GM19351 (cell line): ENCODE measurements at regions not wholly inside any gene's neighbourhood (a gene's known extent, or its start where the extent isn't known, plus 50 kb on each side); places are given as distances from the start of the nearest gene placed in this dataset.

Experiments used
- ATAC-seq: cut with Tn5 transposase; IDR thresholded peaks from one replicate; pipeline ENCODE4 v1.9.1; 2021; ENCODE audit warnings: mild to moderate bottlenecking, moderate library complexity; ENCODE audit not compliant: unreplicated experiment

DNA sequence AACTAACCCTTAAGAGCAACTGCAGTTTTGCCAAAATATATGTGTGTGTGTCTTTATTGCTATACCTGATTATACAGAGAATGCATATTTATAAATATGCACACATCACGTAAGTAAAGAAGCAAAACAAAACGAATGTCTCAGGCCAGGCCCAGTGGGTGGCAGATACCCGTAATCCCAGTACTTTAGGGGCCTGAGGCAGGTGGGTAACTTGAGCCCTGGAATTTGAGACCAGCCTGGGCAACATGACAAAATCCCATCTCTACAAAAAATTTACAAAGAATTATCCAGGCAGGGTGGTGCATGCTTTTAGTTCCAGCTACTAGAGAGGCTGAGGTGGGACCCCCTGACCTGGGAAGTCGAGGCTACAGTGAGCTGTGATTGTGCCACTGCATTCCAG is 745.3 kb downstream of the SATB2 start:
- ATAC-seq = no peak

DNA sequence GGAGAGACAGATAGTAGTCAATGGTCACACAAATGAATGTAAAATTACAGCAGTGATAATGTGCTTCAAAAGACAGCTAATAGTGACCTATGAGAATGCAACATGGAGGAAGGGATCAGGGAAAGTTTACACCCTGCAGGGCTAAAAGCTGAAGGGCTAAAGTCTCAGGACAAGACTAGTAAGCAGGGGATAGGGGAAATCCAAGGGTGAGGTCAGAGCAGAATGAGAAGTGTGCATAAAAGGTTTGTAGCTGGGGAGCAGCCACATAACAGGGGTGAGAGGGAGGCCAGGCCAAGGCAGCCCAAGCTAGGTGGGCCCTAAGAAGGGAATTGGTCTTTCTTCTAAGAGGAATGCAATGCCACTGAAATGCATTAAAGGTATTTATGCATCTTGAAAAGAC is 746.3 kb downstream of the SATB2 start:
- ATAC-seq = no peak

DNA sequence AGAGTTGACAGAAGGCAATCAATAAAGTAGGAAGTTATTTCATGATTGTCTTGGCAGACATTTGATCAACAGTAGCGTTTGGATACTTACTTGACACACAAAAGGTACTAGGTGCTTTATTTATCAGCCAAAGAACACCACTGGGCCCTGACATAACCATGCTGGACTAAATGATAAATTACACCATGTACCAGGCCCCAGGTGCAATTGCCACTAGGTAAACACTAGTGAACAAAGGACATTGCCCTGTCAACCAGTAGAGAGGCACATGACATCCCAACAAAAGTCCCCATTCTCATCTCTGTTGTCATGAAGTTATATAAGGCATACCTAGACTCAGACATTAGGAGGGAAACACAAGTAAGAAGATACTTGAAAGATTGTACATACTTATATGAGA is 747.2 kb downstream of the SATB2 start:
- no peak for ATAC-seq

DNA sequence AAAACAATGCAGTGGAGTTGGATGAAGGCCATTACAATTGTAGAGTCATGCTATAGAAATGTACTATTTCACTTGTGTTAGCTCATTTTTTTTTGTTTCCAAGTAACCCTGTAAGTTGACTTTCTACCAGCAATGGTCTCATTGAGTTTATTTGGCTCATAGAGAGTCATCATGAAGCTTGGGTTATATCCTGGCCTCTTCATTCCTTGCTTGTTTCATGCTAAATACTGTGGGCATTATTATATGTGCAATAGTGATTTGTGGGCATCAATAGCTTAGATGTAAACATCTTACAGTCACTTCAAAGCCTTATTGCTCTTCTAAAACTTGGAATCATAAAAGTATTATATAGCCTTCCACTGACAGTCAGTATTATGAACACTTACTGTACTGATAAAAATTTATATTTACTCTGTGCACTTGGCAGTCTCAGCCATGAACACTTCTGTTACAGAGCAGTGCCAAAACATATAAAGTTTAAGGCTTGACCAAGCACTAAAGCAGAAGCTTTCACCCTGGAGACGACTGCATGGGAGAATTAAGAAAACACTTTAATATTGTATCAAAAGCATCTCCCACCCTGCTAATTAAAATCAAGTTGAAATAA is 751.2 kb downstream of the SATB2 start:
- ATAC-seq = no peak

DNA sequence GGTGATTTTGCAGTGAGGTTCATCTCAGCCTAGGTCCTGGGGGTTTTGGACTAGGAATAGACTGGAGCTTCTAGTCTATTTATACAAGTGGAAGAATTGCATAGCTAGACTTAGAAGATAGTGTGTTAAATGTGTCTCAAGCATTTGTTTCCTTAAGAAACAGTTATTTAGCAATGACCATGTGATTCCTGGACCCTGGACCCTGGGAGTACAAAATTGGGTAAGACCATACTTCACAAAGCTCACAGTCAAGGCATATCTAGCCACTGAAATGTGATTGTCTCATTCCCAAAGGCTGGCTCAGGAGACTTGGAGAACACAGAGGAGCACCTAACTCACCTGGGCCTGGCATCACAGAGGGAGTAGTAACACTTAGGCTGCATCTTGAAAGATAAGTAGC is 754.5 kb downstream of the SATB2 start:
- ATAC-seq = no peak

DNA sequence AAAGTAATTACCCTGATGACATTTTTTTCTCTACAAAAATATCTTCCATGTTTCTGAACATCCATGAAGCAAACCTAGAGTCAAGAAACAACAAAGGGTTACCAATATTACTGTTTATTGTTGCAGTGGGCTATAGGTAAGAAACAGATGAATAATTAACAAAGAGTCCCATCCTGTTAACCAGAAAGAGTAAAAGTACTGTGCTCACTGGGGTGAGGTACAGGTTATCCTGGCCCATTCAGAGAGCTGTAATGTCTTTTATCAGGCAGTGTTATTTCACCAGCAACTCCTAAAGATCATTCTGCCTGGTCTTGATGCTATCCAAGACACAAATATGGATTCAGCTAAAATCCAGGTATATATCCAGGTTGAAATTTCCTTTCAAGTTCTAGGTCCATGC is 754.9 kb downstream of the SATB2 start:
- ATAC-seq = no peak

DNA sequence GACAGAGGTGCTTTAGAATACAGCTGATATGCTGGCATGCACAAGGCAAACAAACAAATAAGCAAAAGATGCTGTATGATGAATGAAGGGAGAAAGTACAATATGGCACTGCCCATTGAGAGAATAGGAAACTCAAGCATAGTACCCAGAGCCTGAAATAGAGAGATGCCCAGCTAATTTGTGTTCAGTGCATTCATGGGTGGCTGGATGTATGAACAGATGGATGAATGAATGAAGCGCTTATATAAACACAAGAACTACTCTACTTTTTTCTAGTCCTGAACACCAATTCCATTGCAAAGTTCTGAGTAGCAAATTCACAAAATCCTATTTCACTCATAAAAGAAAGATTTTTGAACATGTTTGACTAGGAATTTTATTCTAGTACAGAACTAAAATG is 756.3 kb downstream of the SATB2 start:
- ATAC-seq = no peak

DNA sequence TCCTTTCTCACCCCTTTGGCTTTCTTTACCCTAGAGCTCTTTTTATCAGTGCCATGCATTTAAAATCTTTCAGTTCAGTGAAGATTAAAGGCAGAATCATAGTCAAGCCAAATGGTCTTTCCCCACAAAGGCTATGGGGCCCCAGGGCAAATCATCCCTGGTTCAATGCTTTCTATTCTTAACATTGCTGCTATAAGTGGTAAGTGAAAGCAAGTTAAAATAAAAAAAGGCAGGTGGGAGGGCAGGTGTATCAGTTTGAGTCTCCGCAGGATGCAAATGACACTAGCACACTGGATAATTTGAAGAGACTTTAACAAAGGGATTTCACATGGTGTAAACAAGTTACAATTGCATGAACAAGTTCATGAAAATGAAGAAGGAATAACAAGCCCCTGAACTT is 757.4 kb downstream of the SATB2 start:
- ATAC-seq = peak; percentile 49

DNA sequence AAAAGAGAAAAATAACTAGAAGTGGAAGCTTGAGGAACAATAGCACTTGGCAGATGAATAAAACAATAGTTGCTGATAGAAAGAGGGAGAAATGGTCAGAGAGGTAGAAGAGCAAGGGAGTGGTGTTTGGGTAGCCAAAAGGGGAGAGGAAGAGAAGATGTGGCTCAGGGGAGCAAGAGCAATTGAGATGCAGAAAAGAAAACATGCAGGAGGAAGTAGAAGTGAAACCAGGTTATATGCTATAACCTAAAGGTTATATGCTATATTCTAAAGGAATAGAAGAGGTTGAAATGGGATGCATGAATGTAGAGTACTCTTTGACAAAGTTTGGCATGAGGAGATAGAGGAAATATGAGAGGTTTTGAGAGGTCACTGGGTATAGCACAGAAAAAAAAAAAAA is 759.5 kb downstream of the SATB2 start:
- peak; percentile 66 for ATAC-seq

DNA sequence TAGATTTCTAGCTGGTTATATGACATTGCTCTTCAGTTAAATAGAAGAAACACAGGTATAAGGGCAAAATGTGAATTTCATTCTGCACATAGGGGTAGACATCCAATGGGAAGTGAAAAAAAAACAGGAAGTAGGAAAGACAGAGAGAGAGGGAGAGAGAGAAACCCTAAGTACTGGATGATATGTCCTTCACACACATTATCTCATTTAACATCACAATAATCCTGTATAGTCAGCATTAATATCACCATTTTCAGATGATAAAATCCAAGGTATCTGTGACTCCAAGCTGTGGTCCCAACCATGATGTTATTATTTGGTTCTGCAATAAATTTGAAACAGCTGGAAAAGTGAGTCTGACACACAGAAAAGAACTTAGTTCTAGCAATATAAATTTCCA is 759.9 kb downstream of the SATB2 start:
- no peak for ATAC-seq

DNA sequence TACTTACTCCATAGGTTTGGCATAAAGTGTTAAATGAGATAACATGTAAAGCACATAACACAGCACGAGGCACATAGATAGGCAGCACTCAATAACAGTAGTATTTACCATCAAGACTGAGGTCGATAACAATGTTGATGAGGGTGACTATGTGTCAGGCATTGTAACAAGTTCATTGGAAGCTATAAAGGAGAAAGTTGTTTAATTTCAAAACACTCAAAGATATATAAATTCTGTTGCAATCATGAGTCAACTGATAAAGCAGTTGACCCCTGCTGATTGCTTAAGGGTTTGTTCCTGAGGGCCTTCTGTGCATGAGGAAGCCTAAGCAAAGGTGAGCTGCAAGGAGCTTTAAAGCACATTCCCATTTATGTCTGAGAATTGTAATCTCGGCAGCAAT is 760.5 kb downstream of the SATB2 start:
- no peak for ATAC-seq

DNA sequence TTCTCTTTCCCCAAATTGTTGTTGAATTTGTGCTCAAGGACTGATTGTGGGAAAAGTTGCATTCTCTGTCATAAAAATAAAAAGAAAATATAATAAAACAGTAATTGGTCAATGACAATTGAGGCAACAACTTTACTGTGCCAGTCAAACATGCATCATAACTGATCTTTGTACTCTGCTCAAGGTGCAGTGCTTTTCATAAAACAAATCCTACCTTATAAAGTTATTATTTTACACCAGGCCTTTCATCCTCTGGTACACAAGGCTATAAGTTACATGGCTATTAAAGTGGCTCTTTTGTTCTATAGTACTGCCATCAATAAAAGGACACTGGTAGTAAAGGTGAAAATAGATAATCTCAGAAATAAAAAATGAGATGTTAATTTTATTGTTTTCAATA is 761.9 kb downstream of the SATB2 start:
- ATAC-seq = no peak

DNA sequence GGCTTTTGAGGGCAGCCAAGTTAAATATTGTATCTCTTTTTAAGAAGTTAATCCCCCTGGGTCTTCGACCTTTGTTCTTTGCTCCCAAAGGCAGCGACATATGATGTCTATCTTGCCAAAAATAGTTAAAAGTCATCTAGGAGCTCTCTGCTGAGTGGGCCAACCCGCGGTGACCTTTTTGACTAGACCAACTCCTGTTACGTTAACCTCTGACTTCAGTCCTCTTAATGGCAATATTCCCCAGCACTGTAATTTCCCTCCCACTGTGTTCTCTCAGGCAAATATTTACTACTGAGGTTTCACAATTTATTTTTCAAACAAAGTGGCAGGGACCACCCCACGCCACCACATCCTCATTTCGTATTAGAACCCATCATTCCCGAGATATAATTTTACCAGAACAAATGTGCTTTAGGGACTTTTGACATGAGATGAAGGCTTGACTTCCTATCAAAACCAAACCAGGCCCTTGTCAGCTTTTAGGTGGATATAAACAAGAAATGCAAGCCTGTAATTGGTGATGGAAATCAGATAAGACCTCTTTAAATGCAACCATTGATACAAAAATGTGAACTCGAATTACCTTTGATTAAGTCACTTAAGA is 764.7 kb downstream of the SATB2 start:
- no peak for ATAC-seq

DNA sequence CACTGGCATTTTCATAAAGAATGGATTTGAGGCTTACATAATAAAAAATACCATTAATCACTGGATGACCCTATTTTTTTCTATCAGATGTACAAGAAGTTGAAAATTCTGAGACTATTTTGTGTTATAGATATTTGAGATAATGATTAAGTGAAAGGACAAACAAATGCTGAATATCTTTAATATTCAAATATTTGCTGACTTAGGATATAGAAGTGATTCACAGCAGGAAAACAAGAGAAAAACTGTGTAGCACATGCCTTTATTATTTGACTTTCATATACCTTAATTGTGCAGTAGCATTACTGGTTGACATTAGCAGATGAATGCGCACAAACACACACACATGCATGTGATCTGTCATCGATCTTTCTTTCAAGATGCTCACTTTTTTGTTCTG is 766.5 kb downstream of the SATB2 start:
- no peak for ATAC-seq

DNA sequence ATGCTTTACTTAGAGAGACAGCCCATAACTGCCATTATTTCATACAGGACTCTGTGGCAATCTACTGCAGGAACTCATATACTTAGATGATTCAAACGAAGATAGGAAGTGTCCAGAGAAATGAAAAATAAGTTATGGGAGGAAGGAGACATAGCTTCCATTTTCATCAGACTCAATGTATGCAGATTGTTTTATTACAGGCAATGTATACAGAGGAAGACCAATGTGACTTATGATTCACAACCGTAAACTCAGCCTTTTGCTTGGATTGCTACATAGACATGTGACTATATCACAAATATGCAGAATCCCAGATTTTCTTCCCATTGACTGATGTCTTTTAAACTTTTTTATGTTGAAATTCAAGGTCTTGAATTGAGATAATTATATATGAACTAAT is 793.4 kb downstream of the SATB2 start:
- no peak for ATAC-seq

DNA sequence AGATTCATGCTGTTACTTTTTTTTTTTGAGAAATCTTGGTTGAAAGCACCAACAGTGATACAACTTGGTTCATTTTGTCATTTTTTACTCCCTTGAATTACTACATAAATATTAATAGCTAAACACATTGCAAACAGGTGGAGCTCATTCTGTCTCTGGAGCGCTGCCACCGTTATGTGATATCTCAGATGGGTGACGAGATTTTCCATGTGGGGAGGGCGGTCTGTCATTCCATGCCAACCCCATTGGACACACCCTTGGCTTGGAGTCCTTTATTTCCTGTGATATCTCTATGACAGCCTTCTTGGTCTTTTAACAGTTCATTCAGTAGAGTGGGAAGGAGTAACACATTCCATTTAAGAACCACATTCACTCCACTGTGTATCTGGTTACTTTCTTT is 794.8 kb downstream of the SATB2 start:
- ATAC-seq = no peak

DNA sequence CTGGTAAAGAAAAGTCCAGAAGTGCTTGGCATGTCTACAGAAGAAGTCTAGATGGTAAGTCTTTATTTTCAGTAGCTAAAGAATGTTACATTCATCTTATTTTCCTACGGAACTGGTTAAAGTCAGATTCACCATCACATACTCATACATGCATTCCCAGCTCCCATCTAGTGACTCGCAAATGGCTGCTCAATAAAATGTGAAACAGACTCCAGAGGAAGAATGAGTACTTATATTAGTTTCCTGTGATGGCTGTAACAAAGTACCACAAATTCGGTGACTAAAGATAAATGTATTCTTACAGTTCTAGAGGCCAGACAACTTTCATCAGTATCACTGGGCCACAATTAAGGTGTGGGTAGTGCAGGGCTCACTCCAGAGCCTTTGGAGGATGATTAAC is 797.2 kb downstream of the SATB2 start:
- no peak for ATAC-seq

DNA sequence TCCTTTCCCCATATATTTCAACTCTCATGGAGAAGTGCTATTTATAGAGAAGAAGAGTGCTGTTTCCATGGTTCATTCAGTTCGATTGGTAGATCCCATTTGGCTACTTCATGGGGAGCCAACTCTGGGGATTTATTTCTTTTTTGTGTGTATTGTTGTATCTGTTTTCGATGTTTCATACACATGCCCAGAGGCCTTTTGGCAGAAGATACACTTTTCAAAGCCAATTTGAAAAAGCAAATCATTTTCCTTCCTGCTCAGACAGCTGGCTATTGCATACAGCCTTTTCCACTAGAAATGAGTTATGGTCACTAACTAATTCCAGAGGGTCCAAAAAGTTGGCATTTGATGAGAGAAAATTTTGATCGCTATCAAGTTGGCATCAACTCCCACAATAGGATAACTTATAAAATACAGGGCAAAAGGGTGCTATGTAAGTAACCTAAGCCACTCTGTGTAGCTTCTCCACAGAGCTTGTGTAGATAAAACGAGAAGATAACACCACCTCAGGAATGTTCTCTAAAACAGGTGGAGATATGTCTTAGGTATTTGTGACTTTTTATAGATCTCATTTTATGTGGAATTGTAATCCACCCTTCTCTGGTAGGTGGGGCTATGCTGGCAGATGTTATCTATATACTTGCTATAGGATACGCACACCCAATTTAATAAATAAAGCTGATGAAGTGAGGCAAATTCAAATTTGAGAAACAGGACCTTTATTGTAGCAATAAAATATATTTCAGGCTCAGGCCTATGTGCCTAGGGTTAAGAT is 798.5 kb downstream of the SATB2 start:
- no peak for ATAC-seq

DNA sequence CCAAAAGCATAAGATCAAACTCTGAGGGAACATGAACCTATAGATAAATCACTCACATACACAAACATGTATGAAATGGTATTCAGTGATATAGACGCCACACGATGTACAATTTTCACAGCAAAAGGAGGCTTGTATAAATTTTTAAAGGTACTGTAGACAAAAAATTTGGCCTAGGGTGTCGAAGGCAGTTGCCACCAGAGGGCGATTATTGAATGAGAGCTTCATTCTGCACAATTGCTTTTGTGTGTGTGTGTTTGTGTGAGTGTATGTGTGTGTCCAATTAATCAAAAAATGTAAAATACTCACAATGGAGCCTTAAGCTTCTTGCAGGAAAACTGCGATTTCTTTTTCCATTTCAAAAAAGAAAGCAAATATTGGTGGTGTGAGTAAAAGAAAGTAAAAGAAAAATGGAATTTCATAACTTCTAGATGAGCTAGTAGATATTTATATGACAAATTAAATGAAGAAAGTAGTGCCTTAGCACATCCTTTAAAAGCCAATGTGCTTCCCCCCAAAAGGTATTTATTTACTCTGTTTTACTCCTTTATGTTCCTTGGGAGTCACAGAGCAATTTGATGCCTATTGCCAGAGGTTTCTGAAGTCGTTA is 800.1 kb downstream of the SATB2 start:
- ATAC-seq = no peak

DNA sequence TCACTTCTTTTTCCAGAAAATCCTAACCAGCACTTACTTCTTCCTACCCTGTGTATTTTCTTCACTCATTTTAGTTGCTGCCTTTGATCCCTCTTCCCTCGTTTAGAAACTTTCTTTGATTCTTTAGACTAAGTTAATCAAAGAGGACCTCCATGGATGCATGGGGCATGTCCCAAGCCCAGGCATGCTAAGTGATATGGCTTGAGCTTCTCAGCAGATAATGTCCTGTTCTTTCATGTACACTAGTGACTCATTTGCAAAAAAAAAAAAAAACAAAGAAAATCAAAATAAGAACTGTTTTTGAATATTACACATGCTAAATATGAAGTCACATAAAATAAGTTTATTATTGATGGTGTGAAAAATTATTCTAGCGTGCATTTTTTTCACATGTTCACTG is 800.9 kb downstream of the SATB2 start:
- ATAC-seq = no peak

DNA sequence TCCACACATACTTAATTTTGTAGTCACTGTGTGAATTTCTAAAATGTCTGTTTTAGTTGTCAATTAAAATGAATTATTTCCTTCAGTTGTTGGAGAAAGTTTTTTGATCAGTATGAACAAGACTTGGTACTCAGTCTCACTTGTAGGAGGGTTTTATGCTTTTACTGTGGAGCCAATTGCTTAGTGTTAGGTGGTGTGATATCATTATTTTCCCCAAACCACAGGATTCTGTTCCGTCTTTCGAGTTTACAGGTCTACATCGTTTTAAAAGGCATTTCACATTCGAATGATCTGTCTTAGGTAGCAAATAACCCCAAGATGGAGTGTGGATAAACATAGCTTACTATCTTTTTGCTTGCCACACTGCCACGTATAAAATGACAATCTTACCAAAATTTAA is 803.1 kb downstream of the SATB2 start:
- no peak for ATAC-seq

DNA sequence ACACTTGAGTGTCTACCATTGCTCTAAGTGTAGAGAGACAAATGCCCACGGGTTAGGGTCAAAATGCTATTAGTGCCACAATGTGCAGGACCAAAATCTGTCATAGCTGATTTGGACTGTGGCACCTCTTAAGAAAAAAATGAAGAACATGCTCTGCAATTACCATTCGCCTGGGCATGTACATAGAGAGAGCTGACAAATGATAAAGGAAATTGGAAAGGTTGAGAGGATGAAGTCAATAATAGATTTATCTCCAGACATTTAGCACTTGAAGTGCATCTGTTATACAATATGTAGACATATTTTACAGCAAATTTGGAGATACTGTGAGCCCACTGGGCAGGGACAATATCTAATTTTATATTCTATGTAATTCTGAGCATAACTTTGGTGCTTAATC is 804.4 kb downstream of the SATB2 start:
- no peak for ATAC-seq
